ENCODE measurements at regions not wholly inside any gene's neighbourhood (a gene's known extent, or its start where the extent isn't known, plus 50 kb on each side); places are given as distances from the start of the nearest gene placed in this dataset.

DNA sequence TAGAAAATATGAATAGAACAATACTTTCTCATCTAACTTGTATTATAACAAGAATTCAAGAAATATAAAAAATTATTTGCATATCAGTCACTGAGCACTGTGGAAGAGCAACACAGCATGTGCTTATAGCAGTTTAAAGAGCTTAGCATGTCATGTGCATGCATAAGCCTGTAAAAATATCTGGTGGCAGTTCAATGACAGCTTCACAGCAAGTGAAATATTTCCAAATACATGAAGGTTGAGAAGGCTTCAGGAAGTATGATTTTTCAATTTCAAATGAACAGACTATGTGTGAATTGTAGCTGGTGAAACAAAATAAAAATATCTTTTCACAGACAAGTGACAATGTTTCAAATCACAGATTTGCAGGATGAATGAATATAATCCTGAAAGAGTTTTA is 128.5 kb downstream of the PRDM9 start:
- Histone ChIP-seq H3K4me1 (ENCODE audit: control insufficient read depth, insufficient read depth, low read length) (peaks cover 11% of the 10 kb centered on the region), H3K9me3 (ENCODE audit: control insufficient read depth, low read length) (no peaks in the 10 kb centered on the region), H3K36me3 (ENCODE audit: control insufficient read depth, insufficient read depth, low read length, severe bottlenecking) (no peaks in the 10 kb centered on the region), H3K4me3 (ENCODE audit: low read length) (no peak overlapping the region), H3K9ac (ENCODE audit: low read length) (no peak overlapping the region), H3K27me3 (replicated peaks; ENCODE audit: control insufficient read depth, insufficient read depth, low read length) (no peaks in the 10 kb centered on the region)
- no peak for DNase-seq (ENCODE audit: low read depth)

GRCh38 chr5:23639326-23639725 is 131.9 kb downstream of the PRDM9 start:
- DNase-seq (ENCODE audit: low read depth): no peak
- Histone ChIP-seq H3K27me3 (replicated peaks; ENCODE audit: control insufficient read depth, insufficient read depth, low read length) (no peaks in the 10 kb centered on the region), H3K36me3 (ENCODE audit: control insufficient read depth, insufficient read depth, low read length, severe bottlenecking) (no peaks in the 10 kb centered on the region), H3K9me3 (ENCODE audit: control insufficient read depth, low read length) (no peaks in the 10 kb centered on the region), H3K4me3 (ENCODE audit: low read length) (no peak overlapping the region), H3K4me1 (ENCODE audit: control insufficient read depth, insufficient read depth, low read length) (no peaks in the 10 kb centered on the region), H3K9ac (ENCODE audit: low read length) (no peak overlapping the region)

DNA sequence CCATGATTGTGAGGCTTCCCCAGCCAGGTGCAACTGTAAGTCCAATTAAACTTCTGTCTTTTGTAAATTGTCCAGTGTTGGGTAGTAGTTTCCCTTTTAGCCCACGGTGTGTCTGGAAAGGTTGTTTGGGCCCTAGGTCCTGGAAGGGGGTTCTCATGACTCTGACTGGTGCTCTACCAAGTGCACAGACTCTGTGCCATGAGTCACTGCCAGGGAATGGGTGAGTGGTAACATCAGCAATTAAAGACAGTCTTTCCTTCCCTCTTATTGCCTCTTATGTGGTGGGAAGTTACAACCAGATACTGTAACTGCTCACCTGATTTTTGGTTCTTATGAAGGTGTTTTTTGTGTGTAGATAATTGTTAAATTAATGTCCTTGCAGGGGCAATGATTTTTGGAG is 141.2 kb downstream of the PRDM9 start:
- Histone ChIP-seq H3K4me1 (ENCODE audit: control insufficient read depth, insufficient read depth, low read length) (no peaks in the 10 kb centered on the region), H3K27me3 (replicated peaks; ENCODE audit: control insufficient read depth, insufficient read depth, low read length) (no peaks in the 10 kb centered on the region)

GRCh38 chr5:23649594-23649993 is 142.2 kb downstream of the PRDM9 start:
- no peak for DNase-seq (ENCODE audit: low read depth)
- Histone ChIP-seq H3K36me3 (ENCODE audit: control insufficient read depth, insufficient read depth, low read length, severe bottlenecking) (no peaks in the 10 kb centered on the region), H3K9me3 (ENCODE audit: control insufficient read depth, low read length) (no peaks in the 10 kb centered on the region), H3K4me3 (ENCODE audit: low read length) (no peak overlapping the region), H3K9ac (ENCODE audit: low read length) (no peak overlapping the region), H3K27me3 (replicated peaks; ENCODE audit: control insufficient read depth, insufficient read depth, low read length) (no peaks in the 10 kb centered on the region), H3K4me1 (ENCODE audit: control insufficient read depth, insufficient read depth, low read length) (no peaks in the 10 kb centered on the region)

More for the DNA sequence above, 141.2 kb downstream of the PRDM9 start:
- Histone ChIP-seq H3K4me3 (ENCODE audit: low read length) (no peak overlapping the region), H3K9ac (ENCODE audit: low read length) (no peak overlapping the region), H3K9me3 (ENCODE audit: control insufficient read depth, low read length) (no peaks in the 10 kb centered on the region), H3K36me3 (ENCODE audit: control insufficient read depth, insufficient read depth, low read length, severe bottlenecking) (no peaks in the 10 kb centered on the region)
- no peak for DNase-seq (ENCODE audit: low read depth)

GRCh38 chr5:23655674-23656073 is 148.3 kb downstream of the PRDM9 start:
- H3K9ac ChIP-seq (ENCODE audit: low read length): no peak overlapping the region
- no peak for DNase-seq (ENCODE audit: low read depth)
- H3K27me3 ChIP-seq (replicated peaks; ENCODE audit: control insufficient read depth, insufficient read depth, low read length): no peaks in the 10 kb centered on the region
- H3K4me3 ChIP-seq (ENCODE audit: low read length): no peak overlapping the region
- H3K36me3 ChIP-seq (ENCODE audit: control insufficient read depth, insufficient read depth, low read length, severe bottlenecking): no peaks in the 10 kb centered on the region
- no peaks in the 10 kb centered on the region for H3K4me1 ChIP-seq (ENCODE audit: control insufficient read depth, insufficient read depth, low read length)
- no peaks in the 10 kb centered on the region for H3K9me3 ChIP-seq (ENCODE audit: control insufficient read depth, low read length)

GRCh38 chr5:23675456-23675855 is 168.0 kb downstream of the PRDM9 start:
- Histone ChIP-seq H3K36me3 (ENCODE audit: control insufficient read depth, insufficient read depth, low read length, severe bottlenecking) (no peaks in the 10 kb centered on the region), H3K4me1 (ENCODE audit: control insufficient read depth, insufficient read depth, low read length) (no peaks in the 10 kb centered on the region), H3K27me3 (replicated peaks; ENCODE audit: control insufficient read depth, insufficient read depth, low read length) (no peaks in the 10 kb centered on the region), H3K4me3 (ENCODE audit: low read length) (no peak overlapping the region), H3K9me3 (ENCODE audit: control insufficient read depth, low read length) (peaks cover 12% of the 10 kb centered on the region), H3K9ac (ENCODE audit: low read length) (no peak overlapping the region)
- DNase-seq (ENCODE audit: low read depth): no peak

GRCh38 chr5:23677996-23678395 is 170.6 kb downstream of the PRDM9 start:
- no peaks in the 10 kb centered on the region for H3K4me1 ChIP-seq (ENCODE audit: control insufficient read depth, insufficient read depth, low read length)
- H3K27me3 ChIP-seq (replicated peaks; ENCODE audit: control insufficient read depth, insufficient read depth, low read length): no peaks in the 10 kb centered on the region
- DNase-seq (ENCODE audit: low read depth): no peak
- no peak overlapping the region for H3K4me3 ChIP-seq (ENCODE audit: low read length)
- no peaks in the 10 kb centered on the region for H3K36me3 ChIP-seq (ENCODE audit: control insufficient read depth, insufficient read depth, low read length, severe bottlenecking)
- no peak overlapping the region for H3K9ac ChIP-seq (ENCODE audit: low read length)
- peaks cover 12% of the 10 kb centered on the region for H3K9me3 ChIP-seq (ENCODE audit: control insufficient read depth, low read length)

DNA sequence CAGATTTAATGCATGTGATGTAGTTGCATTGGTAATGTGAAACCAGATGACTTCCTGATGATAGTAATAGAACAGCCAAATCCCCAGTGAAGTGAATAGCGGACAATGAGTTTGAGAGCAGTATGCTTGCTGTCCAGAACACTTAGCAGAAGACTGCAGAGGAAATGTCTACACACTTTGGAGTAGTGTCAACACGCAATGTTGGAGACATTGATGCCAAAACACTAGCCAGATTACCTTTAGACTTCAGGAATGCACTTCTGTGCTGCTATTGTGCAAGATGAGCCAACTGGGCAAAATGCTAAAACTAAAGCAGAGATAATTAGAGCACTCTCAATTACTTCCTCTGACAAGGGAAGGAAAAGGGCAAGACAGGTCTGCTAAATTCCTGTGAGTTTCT is 176.7 kb downstream of the PRDM9 start:
- no peak for DNase-seq (ENCODE audit: low read depth)
- Histone ChIP-seq H3K4me3 (ENCODE audit: low read length) (no peak overlapping the region), H3K9ac (ENCODE audit: low read length) (no peak overlapping the region), H3K9me3 (ENCODE audit: control insufficient read depth, low read length) (no peaks in the 10 kb centered on the region), H3K4me1 (ENCODE audit: control insufficient read depth, insufficient read depth, low read length) (no peaks in the 10 kb centered on the region), H3K36me3 (ENCODE audit: control insufficient read depth, insufficient read depth, low read length, severe bottlenecking) (no peaks in the 10 kb centered on the region), H3K27me3 (replicated peaks; ENCODE audit: control insufficient read depth, insufficient read depth, low read length) (no peaks in the 10 kb centered on the region)

- no peak for DNase-seq (ENCODE audit: low read depth)
- no peaks in the 10 kb centered on the region for H3K36me3 ChIP-seq (ENCODE audit: control insufficient read depth, insufficient read depth, low read length, severe bottlenecking)
- no peaks in the 10 kb centered on the region for H3K27me3 ChIP-seq (replicated peaks; ENCODE audit: control insufficient read depth, insufficient read depth, low read length)
- no peaks in the 10 kb centered on the region for H3K4me1 ChIP-seq (ENCODE audit: control insufficient read depth, insufficient read depth, low read length)
- no peak overlapping the region for H3K4me3 ChIP-seq (ENCODE audit: low read length)
- no peak overlapping the region for H3K9ac ChIP-seq (ENCODE audit: low read length)
- no peaks in the 10 kb centered on the region for H3K9me3 ChIP-seq (ENCODE audit: control insufficient read depth, low read length)
Measured at GRCh38 chr5:23703940-23704855, 196.8 kb downstream of the PRDM9 start.

- H3K9ac ChIP-seq (ENCODE audit: low read length): no peak overlapping the region
Measured at GRCh38 chr5:23717486-23717885, 210.1 kb downstream of the PRDM9 start.

GRCh38 chr5:23718564-23718963 is 211.2 kb downstream of the PRDM9 start:
- no peak overlapping the region for H3K4me3 ChIP-seq (ENCODE audit: low read length)

More at GRCh38 chr5:23717486-23717885, 210.1 kb downstream of the PRDM9 start:
- Histone ChIP-seq H3K4me3 (ENCODE audit: low read length) (no peak overlapping the region), H3K27me3 (replicated peaks; ENCODE audit: control insufficient read depth, insufficient read depth, low read length) (no peaks in the 10 kb centered on the region), H3K36me3 (ENCODE audit: control insufficient read depth, insufficient read depth, low read length, severe bottlenecking) (no peaks in the 10 kb centered on the region), H3K4me1 (ENCODE audit: control insufficient read depth, insufficient read depth, low read length) (no peaks in the 10 kb centered on the region), H3K9me3 (ENCODE audit: control insufficient read depth, low read length) (peaks cover 3% of the 10 kb centered on the region)
- DNase-seq (ENCODE audit: low read depth): no peak

DNA sequence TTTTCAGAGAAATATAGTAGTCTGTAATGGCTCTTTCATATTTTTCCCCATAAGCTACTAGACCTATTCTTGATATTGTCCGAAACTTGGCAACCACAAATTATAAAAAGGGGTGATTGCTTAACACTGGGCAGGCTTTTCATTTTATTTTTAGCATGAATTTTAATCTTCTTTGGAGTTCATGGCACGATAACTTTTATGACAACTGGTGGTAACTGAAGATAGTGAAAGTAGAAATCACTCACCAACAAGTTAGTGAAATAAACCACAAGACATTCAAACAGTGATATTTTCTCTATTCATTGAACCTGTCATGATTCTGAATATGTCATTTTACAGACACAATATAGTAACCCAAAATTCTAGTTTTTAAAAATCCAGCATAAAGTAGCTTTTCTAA is 213.9 kb downstream of the PRDM9 start:
- Histone ChIP-seq H3K36me3 (ENCODE audit: control insufficient read depth, insufficient read depth, low read length, severe bottlenecking) (no peaks in the 10 kb centered on the region), H3K9ac (ENCODE audit: low read length) (no peak overlapping the region), H3K9me3 (ENCODE audit: control insufficient read depth, low read length) (no peaks in the 10 kb centered on the region), H3K27me3 (replicated peaks; ENCODE audit: control insufficient read depth, insufficient read depth, low read length) (no peaks in the 10 kb centered on the region), H3K4me3 (ENCODE audit: low read length) (no peak overlapping the region), H3K4me1 (ENCODE audit: control insufficient read depth, insufficient read depth, low read length) (no peaks in the 10 kb centered on the region)
- DNase-seq (ENCODE audit: low read depth): no peak

More at GRCh38 chr5:23718564-23718963, 211.2 kb downstream of the PRDM9 start:
- Histone ChIP-seq H3K36me3 (ENCODE audit: control insufficient read depth, insufficient read depth, low read length, severe bottlenecking) (no peaks in the 10 kb centered on the region), H3K9me3 (ENCODE audit: control insufficient read depth, low read length) (peaks cover under 1% of the 10 kb centered on the region), H3K9ac (ENCODE audit: low read length) (no peak overlapping the region), H3K4me1 (ENCODE audit: control insufficient read depth, insufficient read depth, low read length) (no peaks in the 10 kb centered on the region), H3K27me3 (replicated peaks; ENCODE audit: control insufficient read depth, insufficient read depth, low read length) (no peaks in the 10 kb centered on the region)
- no peak for DNase-seq (ENCODE audit: low read depth)

All from adipocyte (in vitro differentiated cells).